T-cell (primary cell): ENCODE measurements at regions not wholly inside any gene's neighbourhood (a gene's known extent, or its start where the extent isn't known, plus 50 kb on each side); places are given as distances from the start of the nearest gene placed in this dataset.

Source experiments
- ATAC-seq, 4 experiments: fragments of 200-7000 bp in 3 of 4; fragments of 150-1000 bp in 1 of 4; cut with Tn5 transposase; replicated peaks in 1 of 4; 1 replicate in 3 of 4; 2 replicates in 1 of 4; pipeline ENCODE4 v1.10.0; 2021; ENCODE audit warnings: moderate library complexity in 3 of 4, mild to moderate bottlenecking in 2 of 4, moderate number of reproducible peaks in 1 of 4
- CTCF ChIA-PET, 2 donors: fragments of 300-600 bp; sonication (Branson Sonifier 250); formaldehyde crosslinking; loops; one replicate each; lab custom pipeline; 2022; ENCODE audit warnings: antibody characterized with exemption in 2 of 2; lab: Charles Lee
- POLR2A ChIA-PET, 2 donors: fragments of 300-600 bp; sonication (Branson Sonifier 250); formaldehyde crosslinking; loops; one replicate each; lab custom pipeline; 2022; ENCODE audit warnings: antibody characterized with exemption in 2 of 2; lab: Charles Lee
- DNase-seq, 35 experiments: peaks; one replicate each; pipeline versions ENCODE4 v3.0.0 to v3.0.0-alpha.2; 2013 to 2023
- H3K27ac ChIP-seq: one replicate; pipeline ENCODE4 v1.5.1; 2013; ENCODE audit warnings: low read length
- H3K27me3 ChIP-seq, 2 experiments: replicated peaks in 1 of 2; 1 replicate in 1 of 2; 2 replicates in 1 of 2; pipeline versions ENCODE4 v1.6.1 to v1.7.0; 2013; ENCODE audit warnings: low read length in 1 of 2, mixed read lengths in 1 of 2; ENCODE audit not compliant: control insufficient read depth in 2 of 2, insufficient read depth in 2 of 2; ENCODE audit errors: extremely low read depth in 1 of 2
- H3K36me3 ChIP-seq, 2 donors: 1 replicate in 1 of 2; 2 replicates in 1 of 2; pipeline versions ENCODE4 v1.6.1 to v1.7.0; 2013; ENCODE audit warnings: low read length in 1 of 2; ENCODE audit not compliant: control insufficient read depth in 2 of 2, insufficient read depth in 1 of 2; ENCODE audit errors: extremely low read depth in 1 of 2
- H3K4me1 ChIP-seq, 2 experiments: 1 replicate in 1 of 2; 2 replicates in 1 of 2; pipeline versions ENCODE4 v1.6.1 to v1.7.0; 2013; ENCODE audit warnings: low read length in 2 of 2, mixed read lengths in 1 of 2; ENCODE audit not compliant: insufficient read depth in 2 of 2, control insufficient read depth in 1 of 2; ENCODE audit errors: extremely low read depth in 1 of 2
- H3K4me3 ChIP-seq, 2 donors: 1 replicate in 1 of 2; 2 replicates in 1 of 2; pipeline versions ENCODE4 v1.5.1 to v1.7.0; 2013; ENCODE audit warnings: mild to moderate bottlenecking in 2 of 2, low read length in 1 of 2, moderate library complexity in 1 of 2; ENCODE audit not compliant: control insufficient read depth in 1 of 2; ENCODE audit errors: extremely low read depth in 1 of 2
- H3K9me3 ChIP-seq: 2 replicates; pipeline ENCODE4 v1.7.0; 2013
- H3K27ac Mint-ChIP-seq, 2 donors: one replicate each; pipeline ENCODE4 v1.8.0; 2020 to 2021; ENCODE audit warnings: mild to moderate bottlenecking in 2 of 2, mixed read lengths in 2 of 2
- H3K27me3 Mint-ChIP-seq, 2 donors: one replicate each; pipeline ENCODE4 v1.8.0; 2021 to 2022; ENCODE audit warnings: mixed read lengths in 2 of 2
- H3K36me3 Mint-ChIP-seq: one replicate; pipeline ENCODE4 v1.8.0; 2021; ENCODE audit warnings: mixed read lengths
- H3K4me1 Mint-ChIP-seq, 3 donors: one replicate each; pipeline ENCODE4 v1.8.0; 2020 to 2022; ENCODE audit warnings: mixed read lengths in 3 of 3, mild to moderate bottlenecking in 1 of 3
- H3K4me3 Mint-ChIP-seq, 3 donors: one replicate each; pipeline ENCODE4 v1.8.0; 2020 to 2022; ENCODE audit warnings: mild to moderate bottlenecking in 3 of 3, mixed read lengths in 3 of 3, moderate library complexity in 3 of 3
- H3K9me3 Mint-ChIP-seq, 3 donors: one replicate each; pipeline ENCODE4 v1.8.0; 2020 to 2022; ENCODE audit warnings: mixed read lengths in 3 of 3
- WGBS: methylation state at CpG from one replicate; pipeline ENCODE4 v1.1.5; 2013; ENCODE audit warnings: missing lambda C conversion rate; ENCODE audit not compliant: insufficient coverage; 5-methylcytosine and 5-hydroxymethylcytosine counted together

DNA sequence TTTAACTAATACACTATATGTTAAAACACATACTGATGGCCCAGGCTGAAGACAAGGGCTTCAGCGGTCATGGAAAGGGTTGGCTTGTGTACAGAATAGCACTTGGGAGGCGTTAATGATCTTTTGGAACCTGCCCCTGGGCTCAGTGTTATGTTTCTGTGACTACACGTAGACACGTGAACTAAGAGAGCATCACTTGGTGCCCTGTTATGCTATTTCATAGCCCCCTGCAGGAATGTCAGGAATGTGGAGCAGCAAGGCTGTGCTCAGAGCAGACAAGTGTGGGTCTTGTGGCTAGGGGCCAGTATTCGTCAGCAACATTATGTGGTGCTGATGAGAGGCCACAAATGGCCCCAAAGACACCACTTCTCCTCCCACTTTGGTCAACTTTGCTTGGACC is 132.4 kb downstream of the MAP3K21 start:
- Mint-ChIP-seq H3K4me1 (no peaks in the 10 kb centered on the region), H3K9me3 (no peaks in the 10 kb centered on the region), H3K36me3 (no peaks in the 10 kb centered on the region), H3K27me3 (peaks cover 6 to 7% of the 10 kb centered on the region in 2 donors), H3K4me3 (no peak overlapping the region), H3K27ac (no peak overlapping the region)
- H3K27ac ChIP-seq = no peak overlapping the region
- WGBS = 81% methylated on average over 4 of the region's 5 CpGs
- ATAC-seq (no peak), DNase-seq (no peak)
- POLR2A ChIA-PET = no interaction called here
- no peak overlapping the region for H3K4me3 ChIP-seq
- CTCF ChIA-PET = no interaction called here
- H3K27me3 ChIP-seq = peaks cover 0 to 11% of the 10 kb centered on the region in 2 experiments
- H3K36me3 ChIP-seq = no peaks in the 10 kb centered on the region
- no peaks in the 10 kb centered on the region for H3K9me3 ChIP-seq
- H3K4me1 ChIP-seq = no peaks in the 10 kb centered on the region

- 33% methylated on average over 1 of the region's 4 CpGs for WGBS
- no peak overlapping the region for H3K4me3 ChIP-seq
- H3K27ac ChIP-seq = no peak overlapping the region
- H3K4me1 Mint-ChIP-seq = no peaks in the 10 kb centered on the region
- peaks cover 0 to 6% of the 10 kb centered on the region in 2 experiments for H3K27me3 ChIP-seq
- H3K36me3 ChIP-seq = no peaks in the 10 kb centered on the region
- no peak overlapping the region for H3K4me3 Mint-ChIP-seq
- peaks cover 4% of the 10 kb centered on the region in 2 donors for H3K27me3 Mint-ChIP-seq
- POLR2A ChIA-PET = no interaction called here
- ATAC-seq (no peak), DNase-seq (no peak)
- CTCF ChIA-PET = no interaction called here
- no peaks in the 10 kb centered on the region for H3K4me1 ChIP-seq
- H3K36me3 Mint-ChIP-seq = no peaks in the 10 kb centered on the region
- H3K9me3 Mint-ChIP-seq = no peaks in the 10 kb centered on the region
- H3K9me3 ChIP-seq = no peaks in the 10 kb centered on the region
- no peak overlapping the region for H3K27ac Mint-ChIP-seq
These were observed 133.2 kb downstream of the MAP3K21 start for GRCh38 chr1:233460692-233461091.

- H3K36me3 Mint-ChIP-seq = no peaks in the 10 kb centered on the region
- H3K4me3 ChIP-seq = no peak overlapping the region
These were observed 134.3 kb downstream of the MAP3K21 start for GRCh38 chr1:233461847-233462246.

DNA sequence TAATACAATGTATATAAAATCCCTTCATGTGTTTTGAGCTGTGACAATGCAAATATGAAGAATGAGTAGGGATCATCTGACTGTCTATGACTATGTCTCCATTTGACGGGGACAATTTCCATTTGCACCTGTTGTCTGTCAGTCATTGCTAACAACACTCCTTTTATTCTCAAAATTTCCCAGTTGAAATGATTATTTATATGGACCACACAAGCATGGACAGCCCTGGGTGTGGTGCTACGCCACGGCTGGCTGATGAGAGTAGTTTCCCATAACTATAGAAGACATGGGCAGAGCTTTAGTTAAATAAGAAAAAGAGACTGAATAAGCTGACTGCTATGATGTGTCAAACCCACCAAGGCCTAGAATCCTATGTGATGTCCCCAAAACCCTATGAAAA is 135.8 kb downstream of the MAP3K21 start:
- ChIA-PET POLR2A (no interaction called here), CTCF (no interaction called here)
- no peak overlapping the region for H3K4me3 ChIP-seq
- ATAC-seq (no peak), DNase-seq (no peak)
- Mint-ChIP-seq H3K27ac (no peak overlapping the region), H3K4me3 (no peak overlapping the region), H3K4me1 (no peaks in the 10 kb centered on the region), H3K27me3 (peaks cover 2 to 4% of the 10 kb centered on the region in 2 donors), H3K36me3 (no peaks in the 10 kb centered on the region), H3K9me3 (no peaks in the 10 kb centered on the region)
- H3K36me3 ChIP-seq = no peaks in the 10 kb centered on the region
- peaks cover 0 to 10% of the 10 kb centered on the region in 2 experiments for H3K27me3 ChIP-seq
- H3K4me1 ChIP-seq = no peaks in the 10 kb centered on the region
- no peaks in the 10 kb centered on the region for H3K9me3 ChIP-seq
- no peak overlapping the region for H3K27ac ChIP-seq
- WGBS = no CpG with 5 or more reads among the region's 3 CpGs

More at GRCh38 chr1:233461847-233462246, 134.3 kb downstream of the MAP3K21 start:
- no peaks in the 10 kb centered on the region for H3K36me3 ChIP-seq
- no peaks in the 10 kb centered on the region for H3K9me3 ChIP-seq
- WGBS = 20% methylated on average over 1 of the region's 1 CpG
- Mint-ChIP-seq H3K27me3 (peaks cover 2 to 4% of the 10 kb centered on the region in 2 donors), H3K9me3 (no peaks in the 10 kb centered on the region), H3K4me3 (no peak overlapping the region), H3K27ac (no peak overlapping the region), H3K4me1 (no peaks in the 10 kb centered on the region)
- no peaks in the 10 kb centered on the region for H3K4me1 ChIP-seq
- H3K27ac ChIP-seq = no peak overlapping the region
- DNase-seq (no peak), ATAC-seq (no peak)
- peaks cover 0 to 10% of the 10 kb centered on the region in 2 experiments for H3K27me3 ChIP-seq
- ChIA-PET CTCF (no interaction called here), POLR2A (no interaction called here)

DNA sequence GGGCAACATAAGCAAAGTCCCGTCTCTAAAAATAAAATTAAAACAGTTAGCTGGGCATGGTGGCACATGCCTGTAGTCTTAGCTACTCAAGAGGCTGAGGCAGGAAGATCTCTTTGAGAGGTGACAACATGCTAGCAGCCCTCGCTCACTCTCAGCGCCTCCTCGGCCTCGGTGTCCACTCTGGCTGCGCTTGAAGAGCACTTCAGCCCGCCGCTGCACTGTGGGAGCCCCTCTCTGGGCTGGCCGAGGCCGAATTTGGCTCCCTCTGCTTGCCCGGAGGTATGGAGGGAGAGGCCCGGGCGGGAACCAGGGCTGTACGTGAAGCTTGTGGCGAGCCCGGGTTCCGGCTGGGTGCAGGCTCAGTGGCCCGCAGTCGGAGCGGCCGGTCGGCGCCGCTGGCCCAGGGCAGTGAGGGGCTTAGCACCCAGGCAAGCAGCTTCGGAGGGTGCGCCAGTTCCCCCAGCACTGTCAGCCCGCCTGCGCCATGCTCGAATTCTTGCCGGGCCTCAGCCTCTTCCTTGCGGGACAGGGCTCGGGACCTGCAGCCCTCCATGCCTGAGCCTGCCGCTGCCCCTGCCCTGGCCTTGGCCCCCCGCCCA is 138.3 kb downstream of the MAP3K21 start:
- H3K27ac ChIP-seq = no peak overlapping the region
- no peaks in the 10 kb centered on the region for H3K36me3 ChIP-seq
- ATAC-seq = no peak
- Mint-ChIP-seq H3K9me3 (no peaks in the 10 kb centered on the region), H3K27ac (no peak overlapping the region), H3K27me3 (peaks cover 1 to 4% of the 10 kb centered on the region in 2 donors), H3K4me3 (no peak overlapping the region), H3K36me3 (no peaks in the 10 kb centered on the region), H3K4me1 (no peaks in the 10 kb centered on the region)
- ChIA-PET CTCF (no interaction called here), POLR2A (no interaction called here)
- H3K4me3 ChIP-seq = no peak overlapping the region
- no peaks in the 10 kb centered on the region for H3K9me3 ChIP-seq
- H3K27me3 ChIP-seq = peaks cover 0 to 10% of the 10 kb centered on the region in 2 experiments
- 92% methylated on average over 34 of the region's 34 CpGs for WGBS
- no peaks in the 10 kb centered on the region for H3K4me1 ChIP-seq
- DNase-seq = no peak

GRCh38 chr1:233470741-233471499 is 143.0 kb upstream of the KCNK1 start:
- H3K4me3 ChIP-seq = no peak overlapping the region
- ChIA-PET POLR2A (no interaction called here), CTCF (no interaction called here)
- no peak overlapping the region for H3K27ac Mint-ChIP-seq
- no peaks in the 10 kb centered on the region for H3K9me3 ChIP-seq
- no peak overlapping the region for H3K4me3 Mint-ChIP-seq
- H3K27me3 ChIP-seq = peaks cover 0 to 2% of the 10 kb centered on the region in 2 experiments
- no peaks in the 10 kb centered on the region for H3K4me1 Mint-ChIP-seq
- H3K27me3 Mint-ChIP-seq = peaks cover 10 to 13% of the 10 kb centered on the region in 2 donors
- H3K36me3 Mint-ChIP-seq = no peaks in the 10 kb centered on the region
- H3K36me3 ChIP-seq = no peaks in the 10 kb centered on the region
- no peak for DNase-seq
- H3K27ac ChIP-seq = no peak overlapping the region
- WGBS = 55% methylated on average over 3 of the region's 6 CpGs
- no peak for ATAC-seq
- peaks cover 0 to 3% (median 3%) of the 10 kb centered on the region in 3 donors for H3K9me3 Mint-ChIP-seq
- no peaks in the 10 kb centered on the region for H3K4me1 ChIP-seq
